Progenitor cell of endocrine pancreas (in vitro differentiated cells): ENCODE measurements at regions not wholly inside any gene's neighbourhood (a gene's known extent, or its start where the extent isn't known, plus 50 kb on each side); places are given as distances from the start of the nearest gene placed in this dataset.

Source experiments
- DNase-seq: peaks from one replicate; pipeline ENCODE4 v3.0.0; 2021; ENCODE audit warnings: low spot score; ENCODE audit not compliant: unreplicated experiment
- H3K27ac Mint-ChIP-seq: 2 replicates; pipeline ENCODE4 v1.8.0; 2021; ENCODE audit warnings: mild to moderate bottlenecking, moderate library complexity, mixed read lengths
- H3K27me3 Mint-ChIP-seq: 2 replicates; pipeline ENCODE4 v1.8.0; 2021; ENCODE audit warnings: mixed read lengths
- H3K36me3 Mint-ChIP-seq: 2 replicates; pipeline ENCODE4 v1.8.0; 2022; ENCODE audit warnings: mixed read lengths; ENCODE audit not compliant: insufficient read depth
- H3K4me1 Mint-ChIP-seq: 2 replicates; pipeline ENCODE4 v1.8.0; 2021; ENCODE audit warnings: low read depth, mixed read lengths
- H3K4me3 Mint-ChIP-seq: 2 replicates; pipeline ENCODE4 v1.8.0; 2021; ENCODE audit warnings: low read depth, mild to moderate bottlenecking, moderate library complexity, mixed read lengths
- H3K9me3 Mint-ChIP-seq: 2 replicates; pipeline ENCODE4 v1.8.0; 2021; ENCODE audit warnings: low read depth, mixed read lengths
- TF ChIP-seq, protein P1 (sequence below): fragments of 200-600 bp; sonication (generic); IDR thresholded peaks from one replicate; pipeline ENCODE4 v1.5.0; 2021; ENCODE audit warnings: antibody characterized with exemption, mild to moderate bottlenecking; ENCODE audit not compliant: unreplicated experiment

- TF ChIP-seq, protein P1, sequence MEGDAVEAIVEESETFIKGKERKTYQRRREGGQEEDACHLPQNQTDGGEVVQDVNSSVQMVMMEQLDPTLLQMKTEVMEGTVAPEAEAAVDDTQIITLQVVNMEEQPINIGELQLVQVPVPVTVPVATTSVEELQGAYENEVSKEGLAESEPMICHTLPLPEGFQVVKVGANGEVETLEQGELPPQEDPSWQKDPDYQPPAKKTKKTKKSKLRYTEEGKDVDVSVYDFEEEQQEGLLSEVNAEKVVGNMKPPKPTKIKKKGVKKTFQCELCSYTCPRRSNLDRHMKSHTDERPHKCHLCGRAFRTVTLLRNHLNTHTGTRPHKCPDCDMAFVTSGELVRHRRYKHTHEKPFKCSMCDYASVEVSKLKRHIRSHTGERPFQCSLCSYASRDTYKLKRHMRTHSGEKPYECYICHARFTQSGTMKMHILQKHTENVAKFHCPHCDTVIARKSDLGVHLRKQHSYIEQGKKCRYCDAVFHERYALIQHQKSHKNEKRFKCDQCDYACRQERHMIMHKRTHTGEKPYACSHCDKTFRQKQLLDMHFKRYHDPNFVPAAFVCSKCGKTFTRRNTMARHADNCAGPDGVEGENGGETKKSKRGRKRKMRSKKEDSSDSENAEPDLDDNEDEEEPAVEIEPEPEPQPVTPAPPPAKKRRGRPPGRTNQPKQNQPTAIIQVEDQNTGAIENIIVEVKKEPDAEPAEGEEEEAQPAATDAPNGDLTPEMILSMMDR, result no peak
- Mint-ChIP-seq H3K9me3 (peaks cover 42% of the 10 kb centered on the region), H3K27ac (no peak overlapping the region), H3K4me3 (no peak overlapping the region), H3K36me3 (peaks cover 3% of the 10 kb centered on the region), H3K4me1 (no peaks in the 10 kb centered on the region), H3K27me3 (no peaks in the 10 kb centered on the region)
- DNase-seq, result no peak
Observed at GRCh38 chr14:62436261-62436660, 609.0 kb downstream of the KCNH5 start.

DNA sequence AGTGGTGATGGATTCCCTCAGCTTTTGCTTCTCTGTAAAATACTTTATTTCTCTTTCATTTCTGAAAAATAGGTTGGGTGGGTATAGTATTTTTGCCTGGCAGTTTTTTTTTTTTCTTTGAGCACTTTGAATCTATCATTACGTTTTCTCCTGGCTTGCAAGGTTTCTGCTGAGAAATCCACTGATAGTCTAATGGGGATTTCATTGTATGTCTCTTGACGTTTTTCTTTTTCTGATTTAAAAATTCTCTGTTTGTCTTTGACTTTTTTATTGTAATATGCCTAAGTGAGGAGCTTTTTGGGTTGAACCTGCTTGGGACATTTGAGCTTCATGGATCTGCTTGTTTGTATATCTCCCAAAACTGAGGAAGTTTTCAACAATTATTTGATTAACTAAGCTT, 606.0 kb downstream of the KCNH5 start:
- no peak for DNase-seq
- H3K4me3 Mint-ChIP-seq, result no peak overlapping the region
- no peaks in the 10 kb centered on the region for H3K4me1 Mint-ChIP-seq
- no peak overlapping the region for H3K27ac Mint-ChIP-seq
- H3K9me3 Mint-ChIP-seq, result peaks cover 26% of the 10 kb centered on the region
- H3K36me3 Mint-ChIP-seq, result peaks cover 3% of the 10 kb centered on the region
- TF ChIP-seq, protein P1, result no peak
- H3K27me3 Mint-ChIP-seq, result no peaks in the 10 kb centered on the region

DNA sequence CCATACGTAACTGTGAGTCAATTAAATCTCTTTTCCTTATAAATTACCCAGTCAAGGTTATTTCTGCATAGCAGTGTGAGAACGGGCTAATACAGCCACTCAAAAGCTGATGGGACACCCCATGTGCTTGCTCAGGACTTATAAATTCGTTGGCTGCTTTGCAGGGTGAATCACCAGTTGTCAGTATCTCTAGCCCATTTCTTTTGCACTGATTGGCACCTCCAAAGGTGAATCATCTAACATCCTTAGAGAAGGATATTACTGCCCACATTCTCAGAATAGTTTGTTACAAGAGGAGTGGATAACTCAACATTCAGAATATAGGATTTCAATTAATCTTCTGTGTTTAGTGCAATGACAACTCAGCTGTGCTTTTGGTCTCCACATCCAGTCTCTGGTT, 601.5 kb downstream of the KCNH5 start:
- Mint-ChIP-seq H3K9me3 (peaks cover 16% of the 10 kb centered on the region), H3K27me3 (no peaks in the 10 kb centered on the region), H3K36me3 (peaks cover 1% of the 10 kb centered on the region), H3K4me3 (no peak overlapping the region), H3K4me1 (no peaks in the 10 kb centered on the region), H3K27ac (no peak overlapping the region)
- no peak for DNase-seq
- TF ChIP-seq, protein P1, result no peak

- no peaks in the 10 kb centered on the region for H3K4me1 Mint-ChIP-seq
- no peak for DNase-seq
- TF ChIP-seq, protein P1, result no peak
- no peaks in the 10 kb centered on the region for H3K27me3 Mint-ChIP-seq
- H3K27ac Mint-ChIP-seq, result no peak overlapping the region
- peaks cover 5% of the 10 kb centered on the region for H3K9me3 Mint-ChIP-seq
- no peaks in the 10 kb centered on the region for H3K36me3 Mint-ChIP-seq
- H3K4me3 Mint-ChIP-seq, result no peak overlapping the region
Observed at GRCh38 chr14:62445570-62445969, 599.7 kb downstream of the KCNH5 start.

- no peaks in the 10 kb centered on the region for H3K27me3 Mint-ChIP-seq
- H3K4me3 Mint-ChIP-seq, result no peak overlapping the region
Observed at GRCh38 chr14:62451221-62451620, 594.0 kb downstream of the KCNH5 start.

More at GRCh38 chr14:62451221-62451620, 594.0 kb downstream of the KCNH5 start:
- Mint-ChIP-seq H3K4me1 (peaks cover 2% of the 10 kb centered on the region), H3K9me3 (peaks cover 5% of the 10 kb centered on the region), H3K36me3 (no peaks in the 10 kb centered on the region), H3K27ac (no peak overlapping the region)
- no peak for DNase-seq
- TF ChIP-seq, protein P1, result no peak
